Lower leg skin (tissue), 4 donors: ENCODE measurements at regions not wholly inside any gene's neighbourhood (a gene's known extent, or its start where the extent isn't known, plus 50 kb on each side); places are given as distances from the start of the nearest gene placed in this dataset.
"Not testable (repeated sequence)": the region's sequence is repeated elsewhere in the genome, so short reads cannot be mapped to it uniquely, and the experiment has no call there.

Experiments used
- DNase-seq, 2 donors: peaks; one replicate each; pipeline ENCODE4 v3.0.0-alpha.2; 2019; ENCODE audit warnings: low spot score in 2 of 2
- H3K4me3 ChIP-seq: fragments of 200-600 bp; sonication (generic); 2 replicates; pipeline ENCODE4 v1.5.1; 2017; ENCODE audit warnings: mild to moderate bottlenecking, low read depth; ENCODE audit not compliant: poor library complexity, severe bottlenecking
- POLR2A ChIP-seq, 2 donors: fragments of 450-650 bp; IDR thresholded peaks; one replicate each; pipeline ENCODE4 v1.6.1; 2016 to 2017; ENCODE audit warnings: antibody characterized with exemption in 2 of 2, mild to moderate bottlenecking in 1 of 2, moderate library complexity in 1 of 2
- WGBS, 2 donors: methylation state at CpG; one replicate each; pipeline ENCODE4 v1.1.5; 2018; 5-methylcytosine and 5-hydroxymethylcytosine counted together
- intact Hi-C: fragments of 100-400 bp; cut with DNase I; formaldehyde crosslinking; loops from one replicate; pipeline ENCODE4 v1.15.0; 2023; ENCODE audit warnings: low total_unique reads
- TF ChIP-seq, protein P1 (sequence below), 3 donors: fragments of 450-650 bp; IDR thresholded peaks; one replicate each; pipeline ENCODE4 v1.5.1; 2016; ENCODE audit warnings: antibody characterized with exemption in 3 of 3, mild to moderate bottlenecking in 3 of 3, moderate library complexity in 2 of 3

DNA sequence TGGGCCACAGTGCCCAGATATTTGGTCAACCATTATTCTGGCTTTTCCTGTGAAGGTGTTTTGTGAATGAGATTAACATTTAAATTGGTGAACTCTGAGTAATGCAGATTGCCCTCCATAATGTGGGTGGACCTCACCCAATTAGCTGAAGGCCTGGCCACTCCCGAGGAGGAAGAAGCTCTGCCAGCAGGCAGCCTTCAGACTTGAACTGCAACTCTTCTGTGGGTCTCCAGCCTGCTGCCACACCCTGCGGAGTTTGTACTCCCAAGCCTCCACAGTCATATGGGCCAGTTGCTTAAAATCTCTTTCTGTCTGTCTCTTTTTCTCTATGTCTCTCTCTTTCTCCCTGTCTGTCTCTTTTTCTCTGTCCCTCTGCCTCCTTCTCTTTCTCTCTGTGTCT is 262.7 kb downstream of the MYCN start:
- 52 to 55% methylated on average over 2 of the region's 2 CpGs for WGBS, 2 donors
- no peak overlapping the region for H3K4me3 ChIP-seq
- no peak for DNase-seq
- TF ChIP-seq, protein P1, sequence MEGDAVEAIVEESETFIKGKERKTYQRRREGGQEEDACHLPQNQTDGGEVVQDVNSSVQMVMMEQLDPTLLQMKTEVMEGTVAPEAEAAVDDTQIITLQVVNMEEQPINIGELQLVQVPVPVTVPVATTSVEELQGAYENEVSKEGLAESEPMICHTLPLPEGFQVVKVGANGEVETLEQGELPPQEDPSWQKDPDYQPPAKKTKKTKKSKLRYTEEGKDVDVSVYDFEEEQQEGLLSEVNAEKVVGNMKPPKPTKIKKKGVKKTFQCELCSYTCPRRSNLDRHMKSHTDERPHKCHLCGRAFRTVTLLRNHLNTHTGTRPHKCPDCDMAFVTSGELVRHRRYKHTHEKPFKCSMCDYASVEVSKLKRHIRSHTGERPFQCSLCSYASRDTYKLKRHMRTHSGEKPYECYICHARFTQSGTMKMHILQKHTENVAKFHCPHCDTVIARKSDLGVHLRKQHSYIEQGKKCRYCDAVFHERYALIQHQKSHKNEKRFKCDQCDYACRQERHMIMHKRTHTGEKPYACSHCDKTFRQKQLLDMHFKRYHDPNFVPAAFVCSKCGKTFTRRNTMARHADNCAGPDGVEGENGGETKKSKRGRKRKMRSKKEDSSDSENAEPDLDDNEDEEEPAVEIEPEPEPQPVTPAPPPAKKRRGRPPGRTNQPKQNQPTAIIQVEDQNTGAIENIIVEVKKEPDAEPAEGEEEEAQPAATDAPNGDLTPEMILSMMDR (IDR thresholded peaks at IDR 0.05): no peak
- intact Hi-C loops: no loop called here

DNA sequence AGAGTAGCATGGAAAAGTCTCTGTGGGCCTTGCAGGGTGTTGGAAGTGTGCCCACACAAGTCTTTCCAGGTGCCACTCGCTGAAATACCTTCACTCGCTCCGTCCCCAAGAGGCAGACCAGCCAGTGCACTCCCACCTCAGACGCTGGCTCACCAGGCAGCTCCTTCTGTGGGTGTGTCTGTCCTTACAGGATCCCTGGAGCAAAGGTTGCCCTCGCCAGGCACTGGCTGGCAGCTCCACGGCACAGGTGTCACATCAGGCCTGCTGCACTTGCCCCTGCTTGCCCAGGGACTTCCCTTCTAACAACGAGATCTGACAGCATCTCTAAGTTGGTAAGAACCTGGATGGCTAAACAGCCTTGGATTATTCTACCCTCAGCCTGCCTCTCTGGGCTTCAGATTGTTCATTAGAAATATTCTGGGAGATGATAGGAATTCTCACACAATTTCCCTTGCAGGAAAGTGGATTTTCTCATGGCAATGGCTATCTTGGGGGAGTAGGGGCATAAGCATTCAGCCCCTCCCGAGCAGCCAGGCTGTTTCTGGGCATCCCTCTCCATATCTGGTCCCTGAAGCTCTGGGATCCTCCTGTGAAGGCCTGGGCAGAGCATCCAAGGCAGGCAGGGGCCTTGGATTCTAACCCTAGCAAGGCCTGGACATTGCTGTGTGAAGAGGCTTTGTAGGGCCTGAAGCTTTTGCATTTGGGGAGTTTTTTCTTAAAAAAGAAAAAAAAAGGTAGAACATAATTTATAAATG is 262.1 kb downstream of the MYCN start:
- intact Hi-C loops: no loop called here

DNA sequence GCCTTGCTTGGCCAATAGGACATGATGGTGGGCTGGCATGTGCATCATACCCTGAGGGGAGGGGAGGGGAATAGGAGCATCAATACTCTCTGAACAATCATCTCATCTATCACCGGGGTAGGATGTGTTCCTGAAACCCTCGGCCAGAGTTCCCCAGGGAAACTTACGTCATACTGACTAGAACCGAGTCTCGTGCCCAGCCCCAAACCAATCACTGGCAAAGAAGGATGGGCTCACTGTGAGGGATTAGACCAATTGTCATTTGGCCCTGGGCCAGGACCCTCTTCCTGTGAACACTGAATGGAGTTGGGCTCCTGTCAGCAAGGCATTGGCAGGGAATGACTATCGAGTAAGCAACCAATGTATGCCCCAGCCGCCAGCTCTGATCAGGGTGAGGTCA is 261.5 kb downstream of the MYCN start:
- 58 to 60% methylated on average over 7 of the region's 7 CpGs for WGBS, 2 donors
- no peak overlapping the region for H3K4me3 ChIP-seq
- TF ChIP-seq, protein P1 (IDR thresholded peaks at IDR 0.05): no peak
- no peak for TF ChIP-seq POLR2A (IDR thresholded peaks at IDR 0.05)
- intact Hi-C loops: no loop called here
- DNase-seq: peak in 1 of 2 donors; percentile 15

More for the DNA sequence above, 262.1 kb downstream of the MYCN start:
- 63% methylated on average over 8 of the region's 8 CpGs for WGBS, 2 donors
- TF ChIP-seq, protein P1 (IDR thresholded peaks at IDR 0.05): no peak
- TF ChIP-seq POLR2A (IDR thresholded peaks at IDR 0.05): no peak
- peak in 1 of 2 donors; percentile 45 for DNase-seq
- no peak overlapping the region for H3K4me3 ChIP-seq

DNA sequence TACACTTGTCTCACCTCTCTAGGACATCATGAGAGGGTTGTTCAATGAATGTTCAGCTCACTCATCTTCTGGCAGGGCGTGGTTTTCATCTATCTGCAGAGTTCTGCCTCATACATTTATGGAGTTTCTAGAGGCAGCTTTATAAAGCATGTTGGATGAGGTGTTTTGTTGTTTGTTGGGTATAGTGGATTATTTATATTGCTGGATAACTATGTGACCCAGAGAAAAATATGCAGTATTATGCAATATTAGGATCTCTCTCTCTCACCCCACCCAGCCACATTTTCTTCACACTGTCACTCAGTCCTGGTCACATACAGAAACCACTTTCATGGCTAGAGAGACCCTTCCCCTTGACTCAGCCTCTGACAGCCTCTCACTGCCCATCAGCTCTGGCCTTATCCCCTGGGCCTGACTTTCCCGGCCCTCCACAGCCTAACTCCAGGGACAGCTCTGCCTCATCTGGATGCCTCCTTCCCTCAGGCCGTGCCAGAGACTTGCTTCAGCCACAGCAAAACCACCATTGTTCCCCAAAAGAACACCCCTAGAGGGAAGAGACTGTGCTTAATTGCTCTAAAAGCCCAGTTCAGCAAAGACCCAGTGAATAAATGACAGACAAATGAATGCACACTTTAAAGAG is 260.3 kb downstream of the MYCN start:
- intact Hi-C loops: no loop called here
- 91 to 92% methylated on average over 3 of the region's 3 CpGs for WGBS, 2 donors
- DNase-seq: no peak
- no peak for TF ChIP-seq POLR2A (IDR thresholded peaks at IDR 0.05)
- TF ChIP-seq, protein P1 (IDR thresholded peaks at IDR 0.05): no peak
- no peak overlapping the region for H3K4me3 ChIP-seq

DNA sequence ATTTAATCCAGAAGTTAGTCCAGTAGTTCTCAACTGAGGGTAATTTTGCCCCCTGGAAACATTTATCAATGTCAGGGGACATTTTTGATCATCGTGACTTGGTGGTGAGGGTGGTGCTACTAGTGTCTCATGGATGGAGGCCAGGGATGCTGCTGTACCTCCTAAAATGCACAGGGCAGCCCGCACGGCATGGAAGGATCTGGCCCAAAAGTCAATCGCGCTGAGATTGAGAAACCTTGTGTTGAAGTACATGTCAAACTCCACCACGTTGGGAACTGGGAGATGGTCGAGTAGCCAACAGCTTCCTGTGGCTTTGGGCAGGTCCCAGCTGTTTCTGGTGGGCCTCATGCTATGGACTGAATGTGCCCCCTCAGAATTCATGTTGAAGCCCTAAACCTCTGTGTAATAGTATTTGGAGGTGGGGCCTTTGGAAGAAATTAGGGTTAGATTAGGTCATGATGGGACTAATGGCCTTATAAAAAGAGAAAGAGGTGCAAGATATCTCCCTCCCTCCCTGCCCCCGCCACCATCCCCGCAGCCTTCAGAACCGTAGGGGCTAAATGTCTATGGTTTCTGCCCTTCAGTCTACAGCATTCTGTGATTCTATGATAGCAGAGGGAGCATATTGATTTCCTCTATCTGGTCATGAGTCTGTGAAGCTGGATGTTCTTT is 259.7 kb downstream of the MYCN start:
- WGBS, 2 donors: 87 to 93% methylated on average over 10 of the region's 10 CpGs
- intact Hi-C loops: no loop called here
- TF ChIP-seq, protein P1 (IDR thresholded peaks at IDR 0.05): no peak
- no peak for TF ChIP-seq POLR2A (IDR thresholded peaks at IDR 0.05)
- H3K4me3 ChIP-seq: no peak overlapping the region
- no peak for DNase-seq

DNA sequence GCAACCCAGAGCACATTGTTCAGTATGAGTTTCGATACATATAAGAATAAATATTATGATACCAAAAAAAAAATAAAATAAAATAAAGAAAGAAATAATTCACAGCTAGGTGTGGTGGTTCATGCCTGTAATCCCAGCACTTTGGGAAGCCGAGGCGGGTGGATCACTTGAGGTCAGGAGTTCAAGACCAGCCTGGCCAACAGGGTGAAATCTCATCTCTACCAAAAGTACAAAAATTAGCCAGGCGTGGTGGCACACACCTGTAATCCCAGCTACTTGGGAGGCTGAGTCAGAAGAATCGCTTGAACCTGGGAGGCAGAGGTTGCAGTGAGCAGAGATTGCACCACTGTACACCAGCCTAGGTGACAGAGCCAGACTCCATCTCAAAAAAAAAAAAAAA is 258.9 kb downstream of the MYCN start:
- DNase-seq, H3K4me3 ChIP-seq, intact Hi-C loops: not testable (repeated sequence)
- WGBS, 2 donors: 84 to 97% methylated on average over 5 of the region's 5 CpGs
